Neuronal stem cell (in vitro differentiated cells): ENCODE measurements at regions not wholly inside any gene's neighbourhood (a gene's known extent, or its start where the extent isn't known, plus 50 kb on each side); places are given as distances from the start of the nearest gene placed in this dataset.

ENCODE experiments used
- DNase-seq: peaks from one replicate; pipeline ENCODE4 v3.0.0-alpha.2; 2013; ENCODE audit warnings: low spot score
- H2AFZ ChIP-seq: one replicate; pipeline ENCODE4 v1.6.1; 2013; ENCODE audit warnings: mild to moderate bottlenecking, low read length, inconsistent platforms
- H2AK5ac ChIP-seq: 2 replicates; pipeline ENCODE4 v1.6.1; 2013; ENCODE audit warnings: low read depth, mild to moderate bottlenecking, inconsistent platforms, low read length, moderate library complexity, mixed read lengths
- H2BK120ac ChIP-seq: 2 replicates; pipeline ENCODE4 v1.6.1; 2013; ENCODE audit warnings: low read depth, mild to moderate bottlenecking, inconsistent platforms, low read length, moderate library complexity, mixed read lengths
- H2BK12ac ChIP-seq: one replicate; pipeline ENCODE4 v1.6.1; 2013; ENCODE audit warnings: low read length, inconsistent platforms
- H2BK15ac ChIP-seq: 2 replicates; pipeline ENCODE4 v1.6.1; 2013; ENCODE audit warnings: mild to moderate bottlenecking, low read length, inconsistent platforms, mixed read lengths
- H2BK5ac ChIP-seq: one replicate; pipeline ENCODE4 v1.6.1; 2013; ENCODE audit warnings: inconsistent platforms, mild to moderate bottlenecking, low read length, moderate library complexity
- H3K14ac ChIP-seq: one replicate; pipeline ENCODE4 v1.6.1; 2013; ENCODE audit warnings: low read length, inconsistent platforms
- H3K18ac ChIP-seq: 2 replicates; pipeline ENCODE4 v1.6.1; 2013; ENCODE audit warnings: low read length, inconsistent platforms
- H3K23ac ChIP-seq: 2 replicates; pipeline ENCODE4 v1.6.1; 2013; ENCODE audit warnings: low read depth, mild to moderate bottlenecking, mixed read lengths, low read length, inconsistent platforms; ENCODE audit not compliant: poor library complexity
- H3K27ac ChIP-seq: replicated peaks from 3 replicates; pipeline ENCODE4 v1.5.1; 2013; ENCODE audit warnings: low read length, inconsistent platforms
- H3K27me3 ChIP-seq, 3 experiments: 2 replicates each; pipeline ENCODE4 v1.6.1; 2013; ENCODE audit warnings: low read length in 3 of 3, mild to moderate bottlenecking in 2 of 3, inconsistent platforms in 1 of 3, low read depth in 1 of 3, mixed read lengths in 1 of 3, moderate library complexity in 1 of 3; ENCODE audit not compliant: control insufficient read depth in 3 of 3, insufficient read depth in 3 of 3
- H3K36me3 ChIP-seq, 2 donors: replicated peaks in 1 of 2; 2 replicates each; pipeline ENCODE4 v1.6.1; 2013; ENCODE audit warnings: low read length in 2 of 2; ENCODE audit not compliant: control insufficient read depth in 2 of 2, insufficient read depth in 2 of 2
- H3K4ac ChIP-seq: 2 replicates; pipeline ENCODE4 v1.6.1; 2013; ENCODE audit warnings: inconsistent platforms, mild to moderate bottlenecking, low read length, moderate library complexity
- H3K4me1 ChIP-seq, 2 donors: 1 replicate in 1 of 2; 2 replicates in 1 of 2; pipeline ENCODE4 v1.6.1; 2013; ENCODE audit warnings: low read length in 2 of 2, low read depth in 1 of 2; ENCODE audit not compliant: control insufficient read depth in 2 of 2, insufficient read depth in 1 of 2
- H3K4me2 ChIP-seq: one replicate; pipeline ENCODE4 v1.6.1; 2013; ENCODE audit warnings: mild to moderate bottlenecking, low read length, inconsistent platforms; ENCODE audit not compliant: insufficient read depth, poor library complexity, severe bottlenecking
- H3K4me3 ChIP-seq, 2 donors: 2 replicates each; pipeline ENCODE4 v1.5.1; 2013; ENCODE audit warnings: low read length in 2 of 2, mild to moderate bottlenecking in 2 of 2, inconsistent platforms in 1 of 2, moderate library complexity in 1 of 2
- H3K79me1 ChIP-seq: one replicate; pipeline ENCODE4 v1.6.1; 2013; ENCODE audit warnings: low read depth, mild to moderate bottlenecking, inconsistent platforms, low read length, moderate library complexity
- H3K9ac ChIP-seq: one replicate; pipeline ENCODE4 v1.6.1; 2013; ENCODE audit warnings: mild to moderate bottlenecking, low read depth, low read length, inconsistent platforms; ENCODE audit not compliant: poor library complexity
- H3K9me3 ChIP-seq, 2 donors: replicated peaks in 1 of 2; 2 replicates each; pipeline versions ENCODE3 to v1.6.1; 2013; ENCODE audit warnings: low read length in 2 of 2, mild to moderate bottlenecking in 2 of 2, inconsistent platforms in 1 of 2, low read depth in 1 of 2, mixed read lengths in 1 of 2, moderate library complexity in 1 of 2; ENCODE audit not compliant: control insufficient read depth in 2 of 2, insufficient read depth in 1 of 2
- H4K8ac ChIP-seq: one replicate; pipeline ENCODE4 v1.6.1; 2013; ENCODE audit warnings: low read depth, mild to moderate bottlenecking, inconsistent platforms, low read length, moderate library complexity
- H4K91ac ChIP-seq: one replicate; pipeline ENCODE4 v1.6.1; 2013; ENCODE audit warnings: low read length, low read depth, mild to moderate bottlenecking, inconsistent platforms; ENCODE audit not compliant: poor library complexity
- WGBS, 2 donors: extraction: QIAGEN DNeasy Blood & Tissue Kit; methylation state at CpG; one replicate each; pipeline ENCODE4 v1.1.7; 2013; ENCODE audit warnings: missing lambda C conversion rate in 2 of 2, mixed read lengths in 1 of 2; ENCODE audit not compliant: insufficient read length in 2 of 2, insufficient replicate concordance in 1 of 2; ENCODE audit errors: extremely low coverage in 2 of 2; 5-methylcytosine and 5-hydroxymethylcytosine counted together

GRCh38 chr10:5297466-5297865 is 67.3 kb upstream of the UCN3 start:
- H3K36me3 ChIP-seq: no peaks in the 10 kb centered on the region
- H3K9me3 ChIP-seq: no peaks in the 10 kb centered on the region
- H2BK120ac ChIP-seq: no peak overlapping the region
- H3K4ac ChIP-seq: no peak overlapping the region
- no peak overlapping the region for H3K14ac ChIP-seq
- H3K27ac ChIP-seq: no peak overlapping the region
- no peak overlapping the region for H3K9ac ChIP-seq
- no peak for DNase-seq
- no peak overlapping the region for H2BK12ac ChIP-seq
- peaks cover 0 to 2% of the 10 kb centered on the region in 2 donors for H3K4me1 ChIP-seq
- H3K23ac ChIP-seq: no peak overlapping the region
- no peak overlapping the region for H2BK5ac ChIP-seq
- no CpG with 5 or more reads among the region's 3 CpGs for WGBS, 2 donors
- H2AK5ac ChIP-seq: no peak overlapping the region
- no peaks in the 10 kb centered on the region for H3K27me3 ChIP-seq
- no peak overlapping the region for H3K18ac ChIP-seq
- H3K4me2 ChIP-seq: no peak overlapping the region
- H2AFZ ChIP-seq: no peak overlapping the region
- H4K91ac ChIP-seq: no peak overlapping the region
- no peak overlapping the region for H2BK15ac ChIP-seq
- no peak overlapping the region for H4K8ac ChIP-seq
- H3K79me1 ChIP-seq: no peaks in the 10 kb centered on the region
- H3K4me3 ChIP-seq: no peak overlapping the region

DNA sequence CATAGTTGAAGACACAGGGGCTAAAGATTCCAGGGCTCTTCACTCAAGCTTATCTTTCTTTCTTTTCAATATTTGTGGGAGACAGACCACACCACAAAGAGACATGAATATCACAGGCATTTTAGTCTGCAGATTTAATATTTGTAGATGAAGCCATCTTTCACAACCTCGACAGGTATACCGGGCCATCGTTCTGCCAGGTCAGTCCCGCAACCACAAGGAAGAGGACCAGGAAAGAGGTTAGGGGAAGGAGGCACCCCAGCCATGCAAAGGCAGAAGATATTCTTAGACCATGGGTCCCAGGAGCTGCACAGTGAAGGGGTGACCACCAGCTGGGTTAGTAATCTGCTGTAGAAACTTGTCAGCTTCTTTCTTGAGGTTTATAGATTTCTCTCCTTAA is 66.8 kb upstream of the UCN3 start:
- no peak overlapping the region for H3K4ac ChIP-seq
- no peak overlapping the region for H2BK15ac ChIP-seq
- no peak overlapping the region for H4K91ac ChIP-seq
- H3K4me1 ChIP-seq: peaks cover 0 to 2% of the 10 kb centered on the region in 2 donors
- no peak overlapping the region for H3K4me2 ChIP-seq
- H3K9me3 ChIP-seq: no peaks in the 10 kb centered on the region
- H3K23ac ChIP-seq: no peak overlapping the region
- no peak overlapping the region for H4K8ac ChIP-seq
- no peak overlapping the region for H2BK12ac ChIP-seq
- H3K27me3 ChIP-seq: no peaks in the 10 kb centered on the region
- H3K9ac ChIP-seq: no peak overlapping the region
- no peak overlapping the region for H3K14ac ChIP-seq
- no peak overlapping the region for H2AK5ac ChIP-seq
- no peaks in the 10 kb centered on the region for H3K79me1 ChIP-seq
- H2BK5ac ChIP-seq: no peak overlapping the region
- no peak overlapping the region for H3K18ac ChIP-seq
- H3K27ac ChIP-seq: no peak overlapping the region
- H3K36me3 ChIP-seq: no peaks in the 10 kb centered on the region
- H2AFZ ChIP-seq: no peak overlapping the region
- no peak for DNase-seq
- no CpG with 5 or more reads among the region's 4 CpGs for WGBS, 2 donors
- H2BK120ac ChIP-seq: no peak overlapping the region
- no peak overlapping the region for H3K4me3 ChIP-seq

- DNase-seq: no peak
- H2AFZ ChIP-seq: no peak overlapping the region
- no peak overlapping the region for H3K23ac ChIP-seq
- H3K36me3 ChIP-seq: no peaks in the 10 kb centered on the region
- H4K8ac ChIP-seq: no peak overlapping the region
- no peak overlapping the region for H4K91ac ChIP-seq
- no peak overlapping the region for H3K4me2 ChIP-seq
- no peaks in the 10 kb centered on the region for H3K27me3 ChIP-seq
- H2BK12ac ChIP-seq: no peak overlapping the region
- H3K4ac ChIP-seq: no peak overlapping the region
- no peak overlapping the region for H2BK15ac ChIP-seq
- H3K79me1 ChIP-seq: no peaks in the 10 kb centered on the region
- no peak overlapping the region for H3K27ac ChIP-seq
- H3K4me3 ChIP-seq: no peak overlapping the region
- H3K14ac ChIP-seq: no peak overlapping the region
- no peak overlapping the region for H2BK120ac ChIP-seq
- no peak overlapping the region for H2BK5ac ChIP-seq
- H3K18ac ChIP-seq: no peak overlapping the region
- no peak overlapping the region for H2AK5ac ChIP-seq
- no peaks in the 10 kb centered on the region for H3K4me1 ChIP-seq
- H3K9me3 ChIP-seq: peaks cover 0 to 3% of the 10 kb centered on the region in 2 donors
- H3K9ac ChIP-seq: no peak overlapping the region
- no CpG with 5 or more reads among the region's 3 CpGs for WGBS, 2 donors
These were observed 64.8 kb upstream of the UCN3 start for GRCh38 chr10:5299950-5300349.

DNA sequence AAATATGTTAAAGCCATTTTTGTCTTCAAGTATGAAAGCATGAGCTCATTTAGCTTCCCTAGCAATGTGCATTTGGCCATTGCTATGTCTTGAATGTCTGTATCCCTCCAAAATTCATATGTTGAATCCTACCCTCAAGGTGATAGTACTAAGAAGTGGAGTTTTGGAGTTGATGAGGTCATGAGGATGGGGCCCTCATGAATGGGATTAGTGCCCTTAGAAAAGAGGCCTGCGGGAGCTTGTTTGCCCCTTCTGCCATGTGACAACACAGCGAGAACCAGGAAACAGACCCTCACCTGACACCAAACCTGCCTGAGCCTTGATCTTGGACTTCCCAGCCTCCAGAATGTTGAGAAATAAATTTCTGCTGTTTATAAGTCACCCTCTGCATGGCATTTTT is 61.3 kb upstream of the UCN3 start:
- Histone ChIP-seq H4K8ac (no peak overlapping the region), H2AFZ (no peak overlapping the region), H3K79me1 (no peaks in the 10 kb centered on the region), H3K27ac (no peak overlapping the region), H4K91ac (no peak overlapping the region), H3K9me3 (peaks cover 0 to 5% of the 10 kb centered on the region in 2 donors), H3K4me2 (no peak overlapping the region), H2AK5ac (no peak overlapping the region), H2BK120ac (no peak overlapping the region), H3K36me3 (no peaks in the 10 kb centered on the region), H3K4me1 (no peaks in the 10 kb centered on the region), H3K4me3 (no peak overlapping the region), H2BK15ac (no peak overlapping the region), H3K14ac (no peak overlapping the region), H3K27me3 (no peaks in the 10 kb centered on the region), H3K18ac (no peak overlapping the region), H3K23ac (no peak overlapping the region), H3K4ac (no peak overlapping the region), H2BK5ac (no peak overlapping the region), H2BK12ac (no peak overlapping the region), H3K9ac (no peak overlapping the region)
- no peak for DNase-seq
- no CpG with 5 or more reads among the region's 2 CpGs for WGBS, 2 donors
